ENCODE measurements at regions not wholly inside any gene's neighbourhood (a gene's known extent, or its start where the extent isn't known, plus 50 kb on each side); places are given as distances from the start of the nearest gene placed in this dataset.

- Mint-ChIP-seq H3K36me3 (ENCODE audit: low read depth) (no peaks in the 10 kb centered on the region), H3K4me3 (no peak overlapping the region), H3K27me3 (no peaks in the 10 kb centered on the region), H3K9me3 (no peaks in the 10 kb centered on the region), H3K27ac (no peak overlapping the region), H3K4me1 (ENCODE audit: low read depth) (no peaks in the 10 kb centered on the region)
- no peaks in the 10 kb centered on the region for H3K27me3 ChIP-seq (ENCODE audit: control insufficient read depth in 1 of 2, insufficient read depth in 2 of 2, low read length in 2 of 2)
- no peak for TF ChIP-seq CTCF (IDR thresholded peaks at IDR 0.05)
- no peaks in the 10 kb centered on the region for H3K36me3 ChIP-seq (ENCODE audit: insufficient read depth, low read length)
- no peaks in the 10 kb centered on the region for H3K4me1 ChIP-seq (ENCODE audit: insufficient read depth, low read length)
- POLR2A ChIA-PET = no interaction called here
- H3K4me3 ChIP-seq (ENCODE audit: low read length) = no peak overlapping the region
- ATAC-seq (ENCODE audit: poor library complexity) (no peak), DNase-seq (no peak)
- CTCF ChIA-PET = no interaction called here
- no peak overlapping the region for H3K27ac ChIP-seq (ENCODE audit: low read depth in 1 of 2, low read length in 2 of 2)
- intact Hi-C loops (cut with DNase I, micrococcal nuclease) = no loop called here
- H3K9me3 ChIP-seq (ENCODE audit: control insufficient read depth in 1 of 2, insufficient read depth in 1 of 2, low read length in 2 of 2) = no peaks in the 10 kb centered on the region
Observed at GRCh38 chr5:8481007-8481406, 612.1 kb downstream of the MTRR start.

GRCh38 chr5:8491254-8491653 is 622.3 kb downstream of the MTRR start:
- POLR2A ChIA-PET = no interaction called here
- Mint-ChIP-seq H3K4me3 (no peak overlapping the region), H3K36me3 (ENCODE audit: low read depth) (no peaks in the 10 kb centered on the region), H3K9me3 (peaks cover 17% of the 10 kb centered on the region), H3K4me1 (ENCODE audit: low read depth) (no peaks in the 10 kb centered on the region), H3K27me3 (no peaks in the 10 kb centered on the region), H3K27ac (no peak overlapping the region)
- intact Hi-C loops (cut with DNase I, micrococcal nuclease) = no loop called here
- Histone ChIP-seq H3K27ac (ENCODE audit: low read depth in 1 of 2, low read length in 2 of 2) (no peak overlapping the region), H3K4me3 (ENCODE audit: low read length) (no peak overlapping the region), H3K36me3 (ENCODE audit: insufficient read depth, low read length) (no peaks in the 10 kb centered on the region), H3K9me3 (ENCODE audit: control insufficient read depth in 1 of 2, insufficient read depth in 1 of 2, low read length in 2 of 2) (peaks cover 0 to 13% of the 10 kb centered on the region in 2 experiments), H3K4me1 (ENCODE audit: insufficient read depth, low read length) (no peaks in the 10 kb centered on the region), H3K27me3 (ENCODE audit: control insufficient read depth in 1 of 2, insufficient read depth in 2 of 2, low read length in 2 of 2) (no peaks in the 10 kb centered on the region)
- CTCF ChIA-PET = no interaction called here
- no peak for DNase-seq
- ATAC-seq (ENCODE audit: poor library complexity) = no peak
- TF ChIP-seq CTCF (IDR thresholded peaks at IDR 0.05) = no peak

GRCh38 chr5:8493176-8493575 is 624.2 kb downstream of the MTRR start:
- no peaks in the 10 kb centered on the region for H3K36me3 Mint-ChIP-seq (ENCODE audit: low read depth)
- Histone ChIP-seq H3K4me3 (ENCODE audit: low read length) (no peak overlapping the region), H3K27ac (ENCODE audit: low read depth in 1 of 2, low read length in 2 of 2) (no peak overlapping the region), H3K4me1 (ENCODE audit: insufficient read depth, low read length) (no peaks in the 10 kb centered on the region), H3K9me3 (ENCODE audit: control insufficient read depth in 1 of 2, insufficient read depth in 1 of 2, low read length in 2 of 2) (peaks cover 0 to 13% of the 10 kb centered on the region in 2 experiments), H3K27me3 (ENCODE audit: control insufficient read depth in 1 of 2, insufficient read depth in 2 of 2, low read length in 2 of 2) (no peaks in the 10 kb centered on the region), H3K36me3 (ENCODE audit: insufficient read depth, low read length) (no peaks in the 10 kb centered on the region)
- no peak for ATAC-seq (ENCODE audit: poor library complexity)
- TF ChIP-seq CTCF (IDR thresholded peaks at IDR 0.05) = no peak
- H3K4me1 Mint-ChIP-seq (ENCODE audit: low read depth) = no peaks in the 10 kb centered on the region
- H3K4me3 Mint-ChIP-seq = no peak overlapping the region
- ChIA-PET POLR2A (no interaction called here), CTCF (no interaction called here)
- DNase-seq = no peak
- peaks cover 19% of the 10 kb centered on the region for H3K9me3 Mint-ChIP-seq
- intact Hi-C loops (cut with DNase I, micrococcal nuclease) = no loop called here
- H3K27ac Mint-ChIP-seq = no peak overlapping the region
- H3K27me3 Mint-ChIP-seq = no peaks in the 10 kb centered on the region
